PC-3 (cell line): ENCODE measurements at regions not wholly inside any gene's neighbourhood (a gene's known extent, or its start where the extent isn't known, plus 50 kb on each side); places are given as distances from the start of the nearest gene placed in this dataset.

Experiments used
- ATAC-seq: fragments of 200-7000 bp; cut with Tn5 transposase; 2 replicates; pipeline ENCODE4 v1.9.1; 2020; ENCODE audit warnings: mild to moderate bottlenecking, moderate library complexity
- BruUV-seq: library from RNA; stranded (reverse); fragments of 400-500 nt; replicated peaks from 2 replicates; lab custom pipeline; 2021; lab: Mats Ljungman, UMichigan
- CTCF ChIA-PET: fragments of 300-600 bp; sonication (Branson Sonifier 250); formaldehyde crosslinking; loops from one replicate; lab custom pipeline; 2022; ENCODE audit warnings: antibody characterized with exemption; lab: Charles Lee
- POLR2A ChIA-PET: fragments of 300-600 bp; sonication (Branson Sonifier 250); formaldehyde crosslinking; loops from one replicate; lab custom pipeline; 2022; ENCODE audit warnings: antibody characterized with exemption; ENCODE audit not compliant: unreplicated experiment; lab: Charles Lee
- DNase-seq: peaks from one replicate; pipeline ENCODE4 v3.0.0-alpha.2; 2015
- H2AFZ ChIP-seq: fragments of 300-600 bp; sonication (generic); 2 replicates; pipeline ENCODE4 v1.6.0; 2016; ENCODE audit warnings: antibody characterized with exemption, low read length
- H3F3A ChIP-seq: fragments of 300-600 bp; sonication (generic); one replicate; pipeline ENCODE4 v1.6.0; 2017; ENCODE audit warnings: antibody characterized with exemption, low read length, control low read depth, mild to moderate bottlenecking; ENCODE audit not compliant: unreplicated experiment
- H3K27ac ChIP-seq: fragments of 300-600 bp; sonication (generic); 2 replicates; pipeline ENCODE4 v1.5.1; 2016; ENCODE audit warnings: mild to moderate bottlenecking, low read length
- H3K27me3 ChIP-seq: fragments of 300-600 bp; sonication (generic); 2 replicates; pipeline ENCODE4 v1.6.1; 2016; ENCODE audit warnings: low read length, mixed read lengths
- H3K36me3 ChIP-seq: fragments of 300-600 bp; sonication (generic); 2 replicates; pipeline ENCODE4 v1.6.1; 2016; ENCODE audit warnings: low read depth, mixed run types, low read length, mixed read lengths
- H3K4me1 ChIP-seq: fragments of 300-600 bp; sonication (generic); 2 replicates; pipeline ENCODE4 v1.5.1; 2016; ENCODE audit warnings: low read length; ENCODE audit not compliant: insufficient read depth
- H3K4me2 ChIP-seq: fragments of 300-600 bp; sonication (generic); 2 replicates; pipeline ENCODE4 v1.6.0; 2016; ENCODE audit warnings: low read length
- H3K4me3 ChIP-seq: fragments of 300-600 bp; sonication (generic); 2 replicates; pipeline ENCODE4 v1.5.1; 2016; ENCODE audit warnings: mild to moderate bottlenecking, low read length, mixed read lengths
- H3K79me2 ChIP-seq: fragments of 300-600 bp; sonication (generic); 2 replicates; pipeline ENCODE4 v1.6.1; 2017; ENCODE audit warnings: low read length, mixed read lengths
- H3K9ac ChIP-seq: fragments of 300-600 bp; sonication (generic); 2 replicates; pipeline ENCODE4 v1.6.0; 2016; ENCODE audit warnings: mild to moderate bottlenecking, low read length
- H3K9me2 ChIP-seq: fragments of 300-600 bp; sonication (generic); replicated peaks from 2 replicates; pipeline ENCODE4 v1.6.1; 2016; ENCODE audit warnings: mixed run types, low read length, mixed read lengths
- H3K9me3 ChIP-seq: fragments of 300-600 bp; sonication (generic); 2 replicates; pipeline ENCODE4 v1.6.1; 2016; ENCODE audit warnings: low read length, mixed read lengths
- H4K20me1 ChIP-seq: fragments of 300-600 bp; sonication (generic); 2 replicates; pipeline ENCODE4 v1.6.1; 2016; ENCODE audit warnings: low read length, mixed read lengths
- EZH2 ChIP-seq: fragments of 300-600 bp; sonication (generic); IDR thresholded peaks from one replicate; pipeline ENCODE4 v1.6.1; 2017; ENCODE audit warnings: antibody characterized with exemption, mild to moderate bottlenecking, low read length; ENCODE audit not compliant: unreplicated experiment
- EZH2phosphoT487 ChIP-seq: fragments of 300-600 bp; sonication (generic); IDR thresholded peaks from 2 replicates; pipeline ENCODE4 v1.6.1; 2018; ENCODE audit warnings: mild to moderate bottlenecking, antibody characterized with exemption, low read length, borderline replicate concordance
- intact Hi-C: fragments of 100-400 bp; cut with micrococcal nuclease; formaldehyde crosslinking; loops from 2 replicates; pipeline ENCODE4 v1.9.0; 2023
- TF ChIP-seq, protein P1 (sequence below): fragments of 300-600 bp; sonication (generic); conservative IDR thresholded peaks from 2 replicates; pipeline ENCODE4 v1.5.1; 2017; ENCODE audit warnings: antibody characterized with exemption, low read depth, mild to moderate bottlenecking, low read length

DNA sequence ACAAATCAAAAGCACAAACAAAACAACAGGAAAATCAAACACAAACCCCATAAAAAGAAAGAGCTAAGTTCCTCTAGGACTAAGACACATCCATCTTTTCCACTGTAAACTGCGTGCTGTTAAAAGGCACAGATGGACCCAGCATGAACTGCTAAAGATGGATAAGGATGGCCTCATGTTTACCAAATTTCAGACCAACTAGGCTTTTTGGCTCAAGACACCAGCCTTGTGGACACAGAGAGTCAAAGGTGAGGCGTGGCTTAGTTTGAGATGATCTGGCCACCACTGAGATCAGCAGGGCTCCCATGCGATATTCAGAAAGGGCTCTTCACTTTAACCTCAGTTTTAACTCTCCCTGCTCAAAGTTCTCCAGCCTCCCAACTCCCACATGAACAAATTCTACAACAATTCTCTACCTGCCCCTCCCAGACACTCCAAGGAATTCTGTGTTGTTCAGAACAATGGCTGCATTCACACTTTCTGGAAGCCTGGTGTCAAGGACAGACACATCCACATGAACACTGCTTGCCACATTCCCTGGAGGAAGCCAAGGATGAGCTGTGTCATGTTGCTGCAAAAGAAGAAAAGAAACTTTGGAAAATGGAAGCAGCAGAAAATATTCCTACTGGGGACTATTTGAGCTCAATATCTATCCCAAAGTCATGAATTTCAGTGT lies 198.4 kb upstream of the LRRN1 start:
- DNase-seq, result no peak
- CTCF ChIA-PET, result no interaction called here
- no peak for ATAC-seq

DNA sequence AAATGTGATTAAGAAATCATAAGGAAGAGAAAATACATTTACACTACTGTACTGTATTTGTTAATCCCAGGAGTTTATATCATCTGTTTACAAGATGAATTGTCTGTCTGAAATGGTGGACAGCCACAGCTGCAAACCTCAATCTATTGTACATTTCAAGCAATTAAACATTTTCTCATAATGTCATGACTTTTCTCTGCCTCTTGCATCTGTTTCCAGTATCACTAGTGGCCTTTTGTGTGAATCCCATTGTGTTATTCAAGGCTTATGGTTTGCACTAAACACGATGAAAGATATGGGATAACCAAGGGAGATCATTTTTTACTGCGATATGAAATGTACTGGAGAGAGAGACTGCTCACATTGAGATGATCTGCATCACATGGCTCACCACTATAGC lies 200.2 kb upstream of the LRRN1 start:
- H3K9ac ChIP-seq, result no peak overlapping the region
- BruUV-seq, result no TSS peak
- no peaks in the 10 kb centered on the region for H4K20me1 ChIP-seq
- no peak overlapping the region for H2AFZ ChIP-seq
- no peak overlapping the region for H3K4me3 ChIP-seq
- no peaks in the 10 kb centered on the region for H3K27me3 ChIP-seq
- ChIA-PET CTCF (no interaction called here), POLR2A (no interaction called here)
- H3K27ac ChIP-seq, result no peak overlapping the region
- H3K36me3 ChIP-seq, result no peaks in the 10 kb centered on the region
- DNase-seq (no peak), ATAC-seq (no peak)
- H3K4me1 ChIP-seq, result no peaks in the 10 kb centered on the region
- no peaks in the 10 kb centered on the region for H3K9me2 ChIP-seq
- peaks cover 30% of the 10 kb centered on the region for H3K9me3 ChIP-seq
- no peaks in the 10 kb centered on the region for H3K79me2 ChIP-seq
- intact Hi-C loops, result no loop called here
- no peak overlapping the region for H3K4me2 ChIP-seq
- TF ChIP-seq EZH2phosphoT487, result no peak
- no peak for TF ChIP-seq EZH2
- TF ChIP-seq, protein P1, sequence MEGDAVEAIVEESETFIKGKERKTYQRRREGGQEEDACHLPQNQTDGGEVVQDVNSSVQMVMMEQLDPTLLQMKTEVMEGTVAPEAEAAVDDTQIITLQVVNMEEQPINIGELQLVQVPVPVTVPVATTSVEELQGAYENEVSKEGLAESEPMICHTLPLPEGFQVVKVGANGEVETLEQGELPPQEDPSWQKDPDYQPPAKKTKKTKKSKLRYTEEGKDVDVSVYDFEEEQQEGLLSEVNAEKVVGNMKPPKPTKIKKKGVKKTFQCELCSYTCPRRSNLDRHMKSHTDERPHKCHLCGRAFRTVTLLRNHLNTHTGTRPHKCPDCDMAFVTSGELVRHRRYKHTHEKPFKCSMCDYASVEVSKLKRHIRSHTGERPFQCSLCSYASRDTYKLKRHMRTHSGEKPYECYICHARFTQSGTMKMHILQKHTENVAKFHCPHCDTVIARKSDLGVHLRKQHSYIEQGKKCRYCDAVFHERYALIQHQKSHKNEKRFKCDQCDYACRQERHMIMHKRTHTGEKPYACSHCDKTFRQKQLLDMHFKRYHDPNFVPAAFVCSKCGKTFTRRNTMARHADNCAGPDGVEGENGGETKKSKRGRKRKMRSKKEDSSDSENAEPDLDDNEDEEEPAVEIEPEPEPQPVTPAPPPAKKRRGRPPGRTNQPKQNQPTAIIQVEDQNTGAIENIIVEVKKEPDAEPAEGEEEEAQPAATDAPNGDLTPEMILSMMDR, result no peak
- H3F3A ChIP-seq, result no peaks in the 10 kb centered on the region

More for the DNA sequence above, 198.4 kb upstream of the LRRN1 start:
- no peaks in the 10 kb centered on the region for H4K20me1 ChIP-seq
- no peak overlapping the region for H3K4me2 ChIP-seq
- H3K36me3 ChIP-seq, result no peaks in the 10 kb centered on the region
- intact Hi-C loops, result no loop called here
- H3K9me3 ChIP-seq, result peaks cover 33% of the 10 kb centered on the region
- no TSS peak for BruUV-seq
- POLR2A ChIA-PET, result no interaction called here
- no peaks in the 10 kb centered on the region for H3K79me2 ChIP-seq
- no peaks in the 10 kb centered on the region for H3F3A ChIP-seq
- H3K4me3 ChIP-seq, result no peak overlapping the region
- TF ChIP-seq EZH2 (no peak), EZH2phosphoT487 (no peak)
- TF ChIP-seq, protein P1, result no peak
- H3K27ac ChIP-seq, result no peak overlapping the region
- H3K4me1 ChIP-seq, result no peaks in the 10 kb centered on the region
- H3K27me3 ChIP-seq, result no peaks in the 10 kb centered on the region
- H3K9ac ChIP-seq, result no peak overlapping the region
- no peak overlapping the region for H2AFZ ChIP-seq
- H3K9me2 ChIP-seq, result no peaks in the 10 kb centered on the region

DNA sequence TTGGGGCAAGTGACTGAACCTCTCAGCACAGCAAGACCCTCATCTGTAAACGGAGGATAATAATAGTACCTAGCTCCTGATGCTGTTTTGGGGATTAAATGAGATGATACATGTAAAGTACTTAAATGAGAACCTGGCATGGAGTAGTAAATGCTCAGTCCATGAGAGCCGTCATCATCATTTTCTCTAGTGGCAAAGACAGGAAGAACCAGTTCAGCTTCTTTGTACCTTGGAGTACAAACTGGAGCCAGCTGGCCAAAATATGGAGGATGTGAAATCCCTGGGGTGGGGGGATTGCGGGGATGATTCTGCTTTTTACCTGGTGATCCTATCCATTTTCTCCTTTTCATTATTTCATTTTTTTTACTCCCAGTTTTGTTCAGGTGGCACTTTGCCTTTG lies 204.2 kb upstream of the LRRN1 start:
- no peak overlapping the region for H2AFZ ChIP-seq
- no peak overlapping the region for H3K27ac ChIP-seq
- no peak overlapping the region for H3K9ac ChIP-seq
- intact Hi-C loops, result no loop called here
- no peak for ATAC-seq
- peaks cover 23% of the 10 kb centered on the region for H3K9me3 ChIP-seq
- DNase-seq, result no peak
- POLR2A ChIA-PET, result no interaction called here
- no peaks in the 10 kb centered on the region for H3F3A ChIP-seq
- CTCF ChIA-PET, result no interaction called here
- no TSS peak for BruUV-seq
- TF ChIP-seq, protein P1, result no peak
- TF ChIP-seq EZH2phosphoT487 (no peak), EZH2 (no peak)
- no peaks in the 10 kb centered on the region for H3K9me2 ChIP-seq
- H4K20me1 ChIP-seq, result no peaks in the 10 kb centered on the region
- no peaks in the 10 kb centered on the region for H3K79me2 ChIP-seq
- H3K4me2 ChIP-seq, result no peak overlapping the region
- no peaks in the 10 kb centered on the region for H3K4me1 ChIP-seq
- no peaks in the 10 kb centered on the region for H3K27me3 ChIP-seq
- H3K36me3 ChIP-seq, result no peaks in the 10 kb centered on the region
- H3K4me3 ChIP-seq, result no peak overlapping the region
